Neural crest cell (in vitro differentiated cells): ENCODE measurements at regions not wholly inside any gene's neighbourhood (a gene's known extent, or its start where the extent isn't known, plus 50 kb on each side); places are given as distances from the start of the nearest gene placed in this dataset.

ENCODE experiments used
- DNase-seq: peaks from one replicate; pipeline ENCODE4 v3.0.0; 2021; ENCODE audit warnings: low read depth, mixed read lengths, low spot score
- H3K27ac Mint-ChIP-seq: one replicate; pipeline ENCODE4 v1.8.0; 2021; ENCODE audit warnings: mild to moderate bottlenecking, mixed read lengths; ENCODE audit not compliant: unreplicated experiment
- H3K27me3 Mint-ChIP-seq: 2 replicates; pipeline ENCODE4 v1.8.0; 2021; ENCODE audit warnings: low read depth, mild to moderate bottlenecking, mixed read lengths
- H3K36me3 Mint-ChIP-seq: 2 replicates; pipeline ENCODE4 v1.8.0; 2021; ENCODE audit warnings: low read depth, mild to moderate bottlenecking, mixed read lengths
- H3K4me1 Mint-ChIP-seq: 2 replicates; pipeline ENCODE4 v1.8.0; 2021; ENCODE audit warnings: mixed read lengths
- H3K4me3 Mint-ChIP-seq: one replicate; pipeline ENCODE4 v1.8.0; 2021; ENCODE audit warnings: mild to moderate bottlenecking, mixed read lengths
- H3K9me3 Mint-ChIP-seq: 2 replicates; pipeline ENCODE4 v1.8.0; 2021; ENCODE audit warnings: mixed read lengths
- CTCF ChIP-seq: fragments of 200-600 bp; sonication (generic); conservative IDR thresholded peaks from 2 replicates; pipeline ENCODE4 v1.5.0; 2021; ENCODE audit warnings: antibody characterized with exemption, mild to moderate bottlenecking

- H3K9me3 Mint-ChIP-seq: no peaks in the 10 kb centered on the region
- no peak for DNase-seq
- peaks cover 5% of the 10 kb centered on the region for H3K4me1 Mint-ChIP-seq
- no peak overlapping the region for H3K4me3 Mint-ChIP-seq
- H3K27ac Mint-ChIP-seq: no peak overlapping the region
- H3K36me3 Mint-ChIP-seq: no peaks in the 10 kb centered on the region
- TF ChIP-seq CTCF: no peak
- no peaks in the 10 kb centered on the region for H3K27me3 Mint-ChIP-seq
These were observed 363.0 kb upstream of the IL12A start for GRCh38 chr3:159625594-159625993.

- H3K27ac Mint-ChIP-seq: no peak overlapping the region
- H3K27me3 Mint-ChIP-seq: no peaks in the 10 kb centered on the region
- no peaks in the 10 kb centered on the region for H3K9me3 Mint-ChIP-seq
- peaks cover 4% of the 10 kb centered on the region for H3K4me1 Mint-ChIP-seq
- no peak for DNase-seq
- no peak overlapping the region for H3K4me3 Mint-ChIP-seq
- TF ChIP-seq CTCF: no peak
- H3K36me3 Mint-ChIP-seq: no peaks in the 10 kb centered on the region
These were observed 362.0 kb upstream of the IL12A start for GRCh38 chr3:159626598-159626997.

GRCh38 chr3:159627229-159627628 lies 361.4 kb upstream of the IL12A start:
- peaks cover 4% of the 10 kb centered on the region for H3K4me1 Mint-ChIP-seq
- no peaks in the 10 kb centered on the region for H3K27me3 Mint-ChIP-seq
- TF ChIP-seq CTCF: no peak
- H3K27ac Mint-ChIP-seq: peak overlapping the region; percentile 95
- DNase-seq: no peak
- H3K36me3 Mint-ChIP-seq: no peaks in the 10 kb centered on the region
- H3K9me3 Mint-ChIP-seq: no peaks in the 10 kb centered on the region
- H3K4me3 Mint-ChIP-seq: no peak overlapping the region

GRCh38 chr3:159627634-159628033 lies 361.0 kb upstream of the IL12A start:
- no peak for TF ChIP-seq CTCF
- no peak overlapping the region for H3K4me3 Mint-ChIP-seq
- H3K9me3 Mint-ChIP-seq: no peaks in the 10 kb centered on the region
- no peaks in the 10 kb centered on the region for H3K36me3 Mint-ChIP-seq
- H3K27ac Mint-ChIP-seq: no peak overlapping the region
- H3K27me3 Mint-ChIP-seq: no peaks in the 10 kb centered on the region
- no peak for DNase-seq
- H3K4me1 Mint-ChIP-seq: peaks cover 4% of the 10 kb centered on the region

- DNase-seq: no peak
- H3K4me3 Mint-ChIP-seq: no peak overlapping the region
- no peaks in the 10 kb centered on the region for H3K9me3 Mint-ChIP-seq
- no peak overlapping the region for H3K27ac Mint-ChIP-seq
- TF ChIP-seq CTCF: no peak
- H3K36me3 Mint-ChIP-seq: no peaks in the 10 kb centered on the region
- H3K27me3 Mint-ChIP-seq: no peaks in the 10 kb centered on the region
- H3K4me1 Mint-ChIP-seq: peaks cover 4% of the 10 kb centered on the region
These were observed 359.1 kb upstream of the IL12A start for GRCh38 chr3:159629329-159630084.
